ENCODE measurements at regions not wholly inside any gene's neighbourhood (a gene's known extent, or its start where the extent isn't known, plus 50 kb on each side); places are given as distances from the start of the nearest gene placed in this dataset.

- Histone ChIP-seq H3K4me3 (no peak overlapping the region), H3K9me3 (no peaks in the 10 kb centered on the region), H3K27me3 (ENCODE audit: insufficient read depth in 3 of 3, low read length in 2 of 3) (no peaks in the 10 kb centered on the region), H3K27ac (no peak overlapping the region), H3K4me1 (no peaks in the 10 kb centered on the region), H3K36me3 (ENCODE audit: insufficient read depth in 1 of 2, low read depth in 1 of 2) (no peaks in the 10 kb centered on the region)
- intact Hi-C loops (cut with DNase I), result no loop called here
- DNase-seq (no peak), ATAC-seq (no peak)
- WGBS, 3 donors, result 90 to 93% (median 91%) methylated on average over 2 of the region's 2 CpGs
- no peak for TF ChIP-seq CTCF (IDR thresholded peaks at IDR 0.05)
These were observed 849.6 kb upstream of the INTU start for GRCh38 chr4:126783191-126783590.

- ATAC-seq (no peak), DNase-seq (no peak)
- TF ChIP-seq CTCF (IDR thresholded peaks at IDR 0.05), result no peak
- Histone ChIP-seq H3K27me3 (ENCODE audit: insufficient read depth in 3 of 3, low read length in 2 of 3) (no peaks in the 10 kb centered on the region), H3K4me3 (no peak overlapping the region), H3K4me1 (no peaks in the 10 kb centered on the region), H3K36me3 (ENCODE audit: insufficient read depth in 1 of 2, low read depth in 1 of 2) (no peaks in the 10 kb centered on the region), H3K27ac (no peak overlapping the region), H3K9me3 (no peaks in the 10 kb centered on the region)
- intact Hi-C loops (cut with DNase I), result no loop called here
- 90 to 95% (median 91%) methylated on average over 2 of the region's 2 CpGs for WGBS, 3 donors
These were observed 847.7 kb upstream of the INTU start for GRCh38 chr4:126784966-126785580.

- no peak for TF ChIP-seq CTCF (IDR thresholded peaks at IDR 0.05)
- Histone ChIP-seq H3K9me3 (no peaks in the 10 kb centered on the region), H3K4me3 (no peak overlapping the region), H3K36me3 (ENCODE audit: insufficient read depth in 1 of 2, low read depth in 1 of 2) (no peaks in the 10 kb centered on the region), H3K27me3 (ENCODE audit: insufficient read depth in 3 of 3, low read length in 2 of 3) (no peaks in the 10 kb centered on the region), H3K4me1 (no peaks in the 10 kb centered on the region), H3K27ac (no peak overlapping the region)
- intact Hi-C loops (cut with DNase I), result no loop called here
- WGBS, 3 donors, result 79 to 89% (median 88%) methylated on average over 1 of the region's 1 CpG
- ATAC-seq (no peak), DNase-seq (no peak)
These were observed 842.1 kb upstream of the INTU start for GRCh38 chr4:126790633-126791032.

GRCh38 chr4:126794363-126794762 lies 838.4 kb upstream of the INTU start:
- ATAC-seq (no peak), DNase-seq (no peak)
- no peak for TF ChIP-seq CTCF (IDR thresholded peaks at IDR 0.05)
- intact Hi-C loops (cut with DNase I), result no loop called here
- Histone ChIP-seq H3K27me3 (ENCODE audit: insufficient read depth in 3 of 3, low read length in 2 of 3) (no peaks in the 10 kb centered on the region), H3K4me1 (no peaks in the 10 kb centered on the region), H3K9me3 (no peaks in the 10 kb centered on the region), H3K4me3 (no peak overlapping the region), H3K36me3 (ENCODE audit: insufficient read depth in 1 of 2, low read depth in 1 of 2) (no peaks in the 10 kb centered on the region), H3K27ac (no peak overlapping the region)
- WGBS, 3 donors, result 93 to 97% (median 95%) methylated on average over 2 of the region's 2 CpGs

- intact Hi-C loops (cut with DNase I), result no loop called here
- no peak for TF ChIP-seq CTCF (IDR thresholded peaks at IDR 0.05)
- no peak overlapping the region for H3K27ac ChIP-seq
- no peak overlapping the region for H3K4me3 ChIP-seq
- no peak for DNase-seq
- WGBS, 3 donors, result 70 to 76% (median 74%) methylated on average over 1 of the region's 1 CpG
- no peaks in the 10 kb centered on the region for H3K9me3 ChIP-seq
- no peaks in the 10 kb centered on the region for H3K27me3 ChIP-seq (ENCODE audit: insufficient read depth in 3 of 3, low read length in 2 of 3)
- H3K4me1 ChIP-seq, result no peaks in the 10 kb centered on the region
- no peaks in the 10 kb centered on the region for H3K36me3 ChIP-seq (ENCODE audit: insufficient read depth in 1 of 2, low read depth in 1 of 2)
- ATAC-seq, result no peak
These were observed 834.5 kb upstream of the INTU start for GRCh38 chr4:126798214-126798613.

All from psoas muscle (tissue), 7 donors.